ENCODE measurements at regions not wholly inside any gene's neighbourhood (a gene's known extent, or its start where the extent isn't known, plus 50 kb on each side); places are given as distances from the start of the nearest gene placed in this dataset.

- no peak overlapping the region for H3K23ac ChIP-seq (ENCODE audit: low read length in 2 of 2)
- no peak overlapping the region for H4K8ac ChIP-seq (ENCODE audit: low read length)
- no peak overlapping the region for H4K91ac ChIP-seq (ENCODE audit: low read length)
- WGBS: 60% methylated on average over 2 of the region's 2 CpGs
- H2BK15ac ChIP-seq (ENCODE audit: low read depth, poor library complexity, severe bottlenecking): no peak overlapping the region
- H3K4me1 ChIP-seq (ENCODE audit: control insufficient read depth, insufficient read depth, low read depth, low read length): no peaks in the 10 kb centered on the region
- no peak overlapping the region for H2AK5ac ChIP-seq (ENCODE audit: low read length, severe bottlenecking)
- no peaks in the 10 kb centered on the region for H3K36me3 ChIP-seq (ENCODE audit: control insufficient read depth in 1 of 2, insufficient read depth in 2 of 2, low read depth in 1 of 2, low read length in 2 of 2)
- peak overlapping the region in 1 of 2 experiments; percentile 8 for H3K4ac ChIP-seq (ENCODE audit: low read depth in 1 of 2, low read length in 2 of 2)
- H3K14ac ChIP-seq (ENCODE audit: low read length in 2 of 2): no peak overlapping the region
- H3K4me3 ChIP-seq (ENCODE audit: insufficient read depth in 1 of 2, low read depth in 1 of 2, low read length in 2 of 2): no peak overlapping the region
- H3K9ac ChIP-seq (ENCODE audit: low read length): no peak overlapping the region
- peak overlapping the region in 1 of 2 experiments; percentile 69 for H3K18ac ChIP-seq (ENCODE audit: low read depth in 1 of 2, low read length in 2 of 2)
- H2BK5ac ChIP-seq (ENCODE audit: low read depth, low read length, poor library complexity, severe bottlenecking): no peak overlapping the region
- no peaks in the 10 kb centered on the region for H3K27me3 ChIP-seq (ENCODE audit: control insufficient read depth in 1 of 2, insufficient read depth in 1 of 2, low read length in 2 of 2)
- H2BK120ac ChIP-seq (ENCODE audit: low read depth, low read length): no peak overlapping the region
- H3K27ac ChIP-seq (ENCODE audit: low read length, poor library complexity, severe bottlenecking): no peak overlapping the region
- no peak overlapping the region for H2BK12ac ChIP-seq (ENCODE audit: low read length in 2 of 2)
- no peak overlapping the region for H2AFZ ChIP-seq (ENCODE audit: low read depth, low read length)
- no peaks in the 10 kb centered on the region for H3K79me1 ChIP-seq (replicated peaks; ENCODE audit: low read length, poor library complexity, severe bottlenecking)
- H3K9me3 ChIP-seq (ENCODE audit: control insufficient read depth, low read length): peaks cover 10% of the 10 kb centered on the region
- peak; percentile 14 for DNase-seq
- no peak overlapping the region for H3K4me2 ChIP-seq (ENCODE audit: low read length, poor library complexity, severe bottlenecking)
Observed at GRCh38 chr4:174061026-174061425, 222.4 kb downstream of the FBXO8 start.

DNA sequence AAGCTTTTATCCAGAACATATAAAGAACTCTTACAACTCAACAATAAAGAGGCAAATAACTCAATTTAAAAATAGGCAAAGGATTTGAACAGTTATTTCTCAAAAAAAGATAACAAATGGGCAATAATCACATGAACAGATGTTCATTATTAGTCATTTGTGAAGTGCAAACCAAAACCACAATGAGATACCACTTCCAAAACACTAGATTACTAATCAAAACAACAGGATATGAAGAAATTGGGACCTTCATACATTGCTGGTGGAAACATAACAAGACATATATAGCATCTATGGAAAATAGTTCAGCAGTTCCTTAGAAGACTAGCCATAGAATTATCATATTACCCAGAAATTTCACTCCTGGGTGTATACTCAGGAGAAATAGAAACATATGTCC, 224.6 kb downstream of the FBXO8 start:
- Histone ChIP-seq H3K36me3 (ENCODE audit: control insufficient read depth in 1 of 2, insufficient read depth in 2 of 2, low read depth in 1 of 2, low read length in 2 of 2) (no peaks in the 10 kb centered on the region), H2BK120ac (ENCODE audit: low read depth, low read length) (no peak overlapping the region), H3K27ac (ENCODE audit: low read length, poor library complexity, severe bottlenecking) (no peak overlapping the region), H4K8ac (ENCODE audit: low read length) (no peak overlapping the region), H3K9ac (ENCODE audit: low read length) (no peak overlapping the region), H2AFZ (ENCODE audit: low read depth, low read length) (no peak overlapping the region), H2AK5ac (ENCODE audit: low read length, severe bottlenecking) (no peak overlapping the region), H3K4ac (ENCODE audit: low read depth in 1 of 2, low read length in 2 of 2) (no peak overlapping the region), H3K27me3 (ENCODE audit: control insufficient read depth in 1 of 2, insufficient read depth in 1 of 2, low read length in 2 of 2) (no peaks in the 10 kb centered on the region), H3K18ac (ENCODE audit: low read depth in 1 of 2, low read length in 2 of 2) (no peak overlapping the region), H3K14ac (ENCODE audit: low read length in 2 of 2) (no peak overlapping the region), H2BK5ac (ENCODE audit: low read depth, low read length, poor library complexity, severe bottlenecking) (no peak overlapping the region), H3K4me2 (ENCODE audit: low read length, poor library complexity, severe bottlenecking) (no peak overlapping the region), H4K91ac (ENCODE audit: low read length) (no peak overlapping the region), H3K9me3 (ENCODE audit: control insufficient read depth, low read length) (peaks cover 11% of the 10 kb centered on the region), H2BK15ac (ENCODE audit: low read depth, poor library complexity, severe bottlenecking) (no peak overlapping the region), H3K79me1 (replicated peaks; ENCODE audit: low read length, poor library complexity, severe bottlenecking) (no peaks in the 10 kb centered on the region), H2BK12ac (ENCODE audit: low read length in 2 of 2) (no peak overlapping the region), H3K23ac (ENCODE audit: low read length in 2 of 2) (no peak overlapping the region), H3K4me3 (ENCODE audit: insufficient read depth in 1 of 2, low read depth in 1 of 2, low read length in 2 of 2) (no peak overlapping the region), H3K4me1 (ENCODE audit: control insufficient read depth, insufficient read depth, low read depth, low read length) (no peaks in the 10 kb centered on the region)
- peak; percentile 76 for DNase-seq

DNA sequence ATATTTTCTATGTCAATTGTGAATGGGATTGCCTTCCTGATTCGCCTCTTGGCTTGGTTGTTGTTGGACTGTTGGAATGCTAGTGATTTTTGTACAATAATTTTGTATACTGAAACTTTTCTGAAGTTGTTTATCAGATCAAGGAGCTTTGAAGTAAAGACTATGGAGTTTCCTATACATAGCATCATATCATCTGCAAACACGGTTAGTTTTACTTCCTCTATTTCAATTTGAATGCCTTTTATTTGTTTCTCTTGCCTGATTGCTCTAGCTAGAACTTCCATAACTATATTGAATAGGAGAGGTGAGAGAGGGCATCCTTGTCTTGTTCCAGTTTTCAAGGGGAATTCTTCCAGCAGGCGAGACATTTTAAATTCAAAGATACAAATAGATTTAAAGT, 226.5 kb downstream of the FBXO8 start:
- 100% methylated on average over 1 of the region's 3 CpGs for WGBS
- Histone ChIP-seq H3K23ac (ENCODE audit: low read length in 2 of 2) (no peak overlapping the region), H3K27me3 (ENCODE audit: control insufficient read depth in 1 of 2, insufficient read depth in 1 of 2, low read length in 2 of 2) (no peaks in the 10 kb centered on the region), H2BK15ac (ENCODE audit: low read depth, poor library complexity, severe bottlenecking) (no peak overlapping the region), H2BK120ac (ENCODE audit: low read depth, low read length) (no peak overlapping the region), H2AFZ (ENCODE audit: low read depth, low read length) (no peak overlapping the region), H3K36me3 (ENCODE audit: control insufficient read depth in 1 of 2, insufficient read depth in 2 of 2, low read depth in 1 of 2, low read length in 2 of 2) (no peaks in the 10 kb centered on the region), H3K14ac (ENCODE audit: low read length in 2 of 2) (no peak overlapping the region), H4K91ac (ENCODE audit: low read length) (no peak overlapping the region), H3K9ac (ENCODE audit: low read length) (no peak overlapping the region), H3K9me3 (ENCODE audit: control insufficient read depth, low read length) (peaks cover 11% of the 10 kb centered on the region), H4K8ac (ENCODE audit: low read length) (no peak overlapping the region), H3K4me3 (ENCODE audit: insufficient read depth in 1 of 2, low read depth in 1 of 2, low read length in 2 of 2) (no peak overlapping the region), H3K79me1 (replicated peaks; ENCODE audit: low read length, poor library complexity, severe bottlenecking) (no peaks in the 10 kb centered on the region), H2AK5ac (ENCODE audit: low read length, severe bottlenecking) (no peak overlapping the region), H3K27ac (ENCODE audit: low read length, poor library complexity, severe bottlenecking) (no peak overlapping the region), H3K4me2 (ENCODE audit: low read length, poor library complexity, severe bottlenecking) (no peak overlapping the region), H2BK5ac (ENCODE audit: low read depth, low read length, poor library complexity, severe bottlenecking) (no peak overlapping the region), H3K4ac (ENCODE audit: low read depth in 1 of 2, low read length in 2 of 2) (no peak overlapping the region), H3K4me1 (ENCODE audit: control insufficient read depth, insufficient read depth, low read depth, low read length) (no peaks in the 10 kb centered on the region), H3K18ac (ENCODE audit: low read depth in 1 of 2, low read length in 2 of 2) (no peak overlapping the region), H2BK12ac (ENCODE audit: low read length in 2 of 2) (no peak overlapping the region)
- DNase-seq: no peak

DNA sequence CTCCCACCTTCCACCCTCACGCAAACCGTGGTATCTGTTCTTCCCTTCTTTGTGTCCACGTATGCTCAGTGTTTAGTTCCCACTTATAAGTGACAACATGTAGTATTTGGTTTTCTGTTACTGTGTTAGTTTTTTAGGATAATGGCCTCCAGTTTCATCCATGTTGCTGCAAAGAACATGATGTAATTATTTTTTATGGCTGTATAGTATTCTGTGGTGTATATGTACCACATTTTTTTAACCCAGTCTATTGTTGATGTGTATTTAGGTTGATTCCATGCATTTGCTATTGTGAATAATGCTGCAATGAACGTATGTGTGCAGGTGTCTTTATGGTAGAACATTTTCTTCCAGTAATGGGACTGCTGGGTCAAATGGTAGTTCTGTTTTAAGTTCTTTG, 228.1 kb downstream of the FBXO8 start:
- Histone ChIP-seq H3K36me3 (ENCODE audit: control insufficient read depth in 1 of 2, insufficient read depth in 2 of 2, low read depth in 1 of 2, low read length in 2 of 2) (no peaks in the 10 kb centered on the region), H3K4me1 (ENCODE audit: control insufficient read depth, insufficient read depth, low read depth, low read length) (no peaks in the 10 kb centered on the region), H3K9ac (ENCODE audit: low read length) (no peak overlapping the region), H3K4ac (ENCODE audit: low read depth in 1 of 2, low read length in 2 of 2) (no peak overlapping the region), H2BK15ac (ENCODE audit: low read depth, poor library complexity, severe bottlenecking) (no peak overlapping the region), H2BK5ac (ENCODE audit: low read depth, low read length, poor library complexity, severe bottlenecking) (no peak overlapping the region), H3K27ac (ENCODE audit: low read length, poor library complexity, severe bottlenecking) (no peak overlapping the region), H2BK12ac (ENCODE audit: low read length in 2 of 2) (no peak overlapping the region), H2AK5ac (ENCODE audit: low read length, severe bottlenecking) (no peak overlapping the region), H3K18ac (ENCODE audit: low read depth in 1 of 2, low read length in 2 of 2) (no peak overlapping the region), H4K8ac (ENCODE audit: low read length) (no peak overlapping the region), H3K14ac (ENCODE audit: low read length in 2 of 2) (no peak overlapping the region), H3K4me3 (ENCODE audit: insufficient read depth in 1 of 2, low read depth in 1 of 2, low read length in 2 of 2) (no peak overlapping the region), H4K91ac (ENCODE audit: low read length) (no peak overlapping the region), H3K23ac (ENCODE audit: low read length in 2 of 2) (no peak overlapping the region), H3K4me2 (ENCODE audit: low read length, poor library complexity, severe bottlenecking) (no peak overlapping the region), H3K79me1 (replicated peaks; ENCODE audit: low read length, poor library complexity, severe bottlenecking) (no peaks in the 10 kb centered on the region), H2BK120ac (ENCODE audit: low read depth, low read length) (no peak overlapping the region), H3K9me3 (ENCODE audit: control insufficient read depth, low read length) (peaks cover 7% of the 10 kb centered on the region), H3K27me3 (ENCODE audit: control insufficient read depth in 1 of 2, insufficient read depth in 1 of 2, low read length in 2 of 2) (no peaks in the 10 kb centered on the region), H2AFZ (ENCODE audit: low read depth, low read length) (no peak overlapping the region)
- no peak for DNase-seq
- WGBS: 89% methylated on average over 4 of the region's 4 CpGs

Measured in mesenchymal stem cell (in vitro differentiated cells and primary cell).